ENCODE measurements at regions not wholly inside any gene's neighbourhood (a gene's known extent, or its start where the extent isn't known, plus 50 kb on each side); places are given as distances from the start of the nearest gene placed in this dataset.

GRCh38 chr10:10368951-10369576, 648.6 kb upstream of the CELF2 start:
- no peak overlapping the region for H3K27ac ChIP-seq (ENCODE audit: control insufficient read depth, insufficient read depth, low read length)
- H3K9me1 ChIP-seq (ENCODE audit: control insufficient read depth, extremely low read depth, insufficient read depth, low read length), result no peaks in the 10 kb centered on the region
- H3K36me3 ChIP-seq (ENCODE audit: control insufficient read depth in 2 of 2, extremely low read depth in 1 of 2, insufficient read depth in 2 of 2, low read length in 2 of 2), result no peaks in the 10 kb centered on the region
- no peak for FAIRE-seq
- no peak overlapping the region for H3K4me2 ChIP-seq (ENCODE audit: control insufficient read depth, extremely low read depth, insufficient read depth, low read depth, low read length)
- H4K20me1 ChIP-seq (ENCODE audit: control insufficient read depth, extremely low read depth, insufficient read depth, low read length), result no peaks in the 10 kb centered on the region
- H3K4me3 ChIP-seq (ENCODE audit: control insufficient read depth in 2 of 3, extremely low read depth in 1 of 3, insufficient read depth in 2 of 3, low read depth in 1 of 3, low read length in 3 of 3), result no peak overlapping the region
- peaks cover 2% of the 10 kb centered on the region for H3K9me3 ChIP-seq (ENCODE audit: control insufficient read depth, low read depth, low read length)
- dilution Hi-C loops (cut with MboI; ENCODE audit: extremely low pct_ligation_motif_present, low sequenced_read_pairs), result no loop called here
- H3K4me1 ChIP-seq (ENCODE audit: control insufficient read depth, extremely low read depth, insufficient read depth, low read length), result no peaks in the 10 kb centered on the region
- no peaks in the 10 kb centered on the region for H3K79me2 ChIP-seq (ENCODE audit: control insufficient read depth, insufficient read depth, low read length)
- TF ChIP-seq CTCF (optimal IDR thresholded peaks at IDR 0.05 in 1 of 3, IDR thresholded peaks at IDR 0.05 in 1 of 3, conservative IDR thresholded peaks at IDR 0.05 in 1 of 3; ENCODE audit: extremely low read depth in 1 of 3, insufficient read depth in 2 of 3, low read length in 3 of 3) (no peak), EZH2 (IDR thresholded peaks at IDR 0.05; ENCODE audit: low read length) (no peak)
- no peaks in the 10 kb centered on the region for H3K27me3 ChIP-seq (ENCODE audit: control insufficient read depth, extremely low read depth, insufficient read depth, low read length)
- no peak for DNase-seq (ENCODE audit: low read depth, low spot score)
- H2AFZ ChIP-seq (ENCODE audit: control insufficient read depth, low read length), result no peak overlapping the region
- no peak overlapping the region for H3K9ac ChIP-seq (ENCODE audit: control insufficient read depth, extremely low read depth, insufficient read depth, low read length)

- no peak overlapping the region for H3K27ac ChIP-seq (ENCODE audit: control insufficient read depth, insufficient read depth, low read length)
- FAIRE-seq (no peak), DNase-seq (ENCODE audit: low read depth, low spot score) (no peak)
- no peaks in the 10 kb centered on the region for H3K36me3 ChIP-seq (ENCODE audit: control insufficient read depth in 2 of 2, extremely low read depth in 1 of 2, insufficient read depth in 2 of 2, low read length in 2 of 2)
- H3K4me1 ChIP-seq (ENCODE audit: control insufficient read depth, extremely low read depth, insufficient read depth, low read length), result no peaks in the 10 kb centered on the region
- no peaks in the 10 kb centered on the region for H3K27me3 ChIP-seq (ENCODE audit: control insufficient read depth, extremely low read depth, insufficient read depth, low read length)
- H3K79me2 ChIP-seq (ENCODE audit: control insufficient read depth, insufficient read depth, low read length), result no peaks in the 10 kb centered on the region
- H3K4me3 ChIP-seq (ENCODE audit: control insufficient read depth in 2 of 3, extremely low read depth in 1 of 3, insufficient read depth in 2 of 3, low read depth in 1 of 3, low read length in 3 of 3), result no peak overlapping the region
- H3K9me1 ChIP-seq (ENCODE audit: control insufficient read depth, extremely low read depth, insufficient read depth, low read length), result no peaks in the 10 kb centered on the region
- TF ChIP-seq EZH2 (IDR thresholded peaks at IDR 0.05; ENCODE audit: low read length) (no peak), CTCF (optimal IDR thresholded peaks at IDR 0.05 in 1 of 3, IDR thresholded peaks at IDR 0.05 in 1 of 3, conservative IDR thresholded peaks at IDR 0.05 in 1 of 3; ENCODE audit: extremely low read depth in 1 of 3, insufficient read depth in 2 of 3, low read length in 3 of 3) (no peak)
- no peak overlapping the region for H2AFZ ChIP-seq (ENCODE audit: control insufficient read depth, low read length)
- no peak overlapping the region for H3K9ac ChIP-seq (ENCODE audit: control insufficient read depth, extremely low read depth, insufficient read depth, low read length)
- no peaks in the 10 kb centered on the region for H4K20me1 ChIP-seq (ENCODE audit: control insufficient read depth, extremely low read depth, insufficient read depth, low read length)
- H3K4me2 ChIP-seq (ENCODE audit: control insufficient read depth, extremely low read depth, insufficient read depth, low read depth, low read length), result no peak overlapping the region
- dilution Hi-C loops (cut with MboI; ENCODE audit: extremely low pct_ligation_motif_present, low sequenced_read_pairs), result no loop called here
- H3K9me3 ChIP-seq (ENCODE audit: control insufficient read depth, low read depth, low read length), result peaks cover 1% of the 10 kb centered on the region
Measured at GRCh38 chr10:10385831-10386230, 631.8 kb upstream of the CELF2 start.
